ENCODE measurements at regions not wholly inside any gene's neighbourhood (a gene's known extent, or its start where the extent isn't known, plus 50 kb on each side); places are given as distances from the start of the nearest gene placed in this dataset.
"Not testable (repeated sequence)": the region's sequence is repeated elsewhere in the genome, so short reads cannot be mapped to it uniquely, and the experiment has no call there.

GRCh38 chr1:22210176-22210575, 67.3 kb upstream of the WNT4 start:
- DNase-seq = no peak
- Histone ChIP-seq H3K4me1 (no peaks in the 10 kb centered on the region), H3K4me3 (ENCODE audit: low read depth, low read length) (no peak overlapping the region), H3K27me3 (no peaks in the 10 kb centered on the region), H3K36me3 (no peaks in the 10 kb centered on the region), H3K9me3 (no peaks in the 10 kb centered on the region)
- TF ChIP-seq CTCF (IDR thresholded peaks at IDR 0.05; ENCODE audit: low read depth, low read length) = no peak

GRCh38 chr1:22210636-22211035, 67.7 kb upstream of the WNT4 start:
- H3K4me3 ChIP-seq (ENCODE audit: low read depth, low read length) = no peak overlapping the region
- H3K4me1 ChIP-seq = no peaks in the 10 kb centered on the region
- no peak for DNase-seq
- no peak for TF ChIP-seq CTCF (IDR thresholded peaks at IDR 0.05; ENCODE audit: low read depth, low read length)
- no peaks in the 10 kb centered on the region for H3K27me3 ChIP-seq
- H3K36me3 ChIP-seq = no peaks in the 10 kb centered on the region
- H3K9me3 ChIP-seq = no peaks in the 10 kb centered on the region

DNA sequence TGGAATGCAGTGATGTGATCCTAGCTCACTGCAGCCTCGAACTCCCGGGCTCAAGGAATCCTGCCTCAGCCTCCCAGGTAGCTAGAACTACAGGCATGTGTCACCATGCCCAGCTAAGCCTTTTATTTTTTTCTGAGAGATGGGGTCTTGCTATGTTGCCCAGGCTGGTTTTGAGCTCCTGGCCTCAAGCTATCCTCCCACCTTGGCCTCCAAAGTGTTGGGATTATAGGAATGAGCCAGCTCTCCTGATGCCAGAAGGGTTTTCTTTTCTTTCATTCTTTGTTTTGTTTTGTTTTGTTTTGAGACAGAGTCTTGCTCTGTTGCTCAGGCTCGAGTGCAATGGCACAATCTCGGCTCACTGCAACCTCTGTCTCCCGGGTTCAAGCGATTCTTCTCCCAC, 68.6 kb upstream of the WNT4 start:
- H3K27me3 ChIP-seq; H3K36me3 ChIP-seq; H3K9me3 ChIP-seq; H3K4me3 ChIP-seq (ENCODE audit: low read depth, low read length); H3K4me1 ChIP-seq; DNase-seq: not testable (repeated sequence)

- Histone ChIP-seq H3K4me1 (no peaks in the 10 kb centered on the region), H3K36me3 (no peaks in the 10 kb centered on the region), H3K27me3 (no peaks in the 10 kb centered on the region), H3K4me3 (ENCODE audit: low read depth, low read length) (no peak overlapping the region), H3K9me3 (no peaks in the 10 kb centered on the region)
- TF ChIP-seq CTCF (IDR thresholded peaks at IDR 0.05; ENCODE audit: low read depth, low read length) = no peak
- DNase-seq = no peak
Measured at GRCh38 chr1:22212400-22213233, 69.7 kb upstream of the WNT4 start.

DNA sequence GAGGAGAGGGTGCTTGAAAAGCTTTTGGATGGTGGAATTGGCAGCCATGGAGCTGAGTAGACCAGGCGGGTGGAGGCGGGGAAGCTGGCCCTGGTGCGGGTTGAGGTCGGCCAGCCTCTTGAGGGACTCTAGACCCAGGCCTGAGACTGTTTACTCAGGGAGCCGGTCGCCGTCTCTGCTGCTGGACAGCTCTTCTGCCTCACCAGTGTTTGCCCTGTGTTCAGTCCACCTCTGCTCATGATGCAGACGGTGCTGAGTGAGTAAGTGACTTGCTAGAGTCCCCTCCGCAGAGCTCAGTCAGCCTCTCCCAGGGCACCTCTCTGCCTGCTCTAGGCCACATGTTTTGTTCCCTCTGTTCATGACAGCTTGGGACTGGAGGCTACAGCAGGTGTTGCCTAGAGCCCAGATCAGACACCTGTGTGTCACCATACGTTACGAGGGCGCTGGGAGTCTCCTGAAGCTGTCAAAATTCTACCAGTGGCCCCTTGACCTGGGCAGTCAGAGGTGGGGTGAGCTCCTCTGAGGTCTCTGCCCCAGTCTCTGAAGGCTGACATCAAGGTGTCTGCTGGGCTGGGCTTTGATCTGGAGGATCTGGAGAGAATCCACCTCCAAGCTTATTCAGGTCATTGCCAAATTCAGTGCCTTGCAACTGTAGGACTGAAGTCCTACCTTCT, 73.5 kb upstream of the WNT4 start:
- Histone ChIP-seq H3K4me1 (no peaks in the 10 kb centered on the region), H3K36me3 (no peaks in the 10 kb centered on the region), H3K9me3 (no peaks in the 10 kb centered on the region), H3K4me3 (ENCODE audit: low read depth, low read length) (no peak overlapping the region), H3K27me3 (no peaks in the 10 kb centered on the region)
- DNase-seq = no peak
- TF ChIP-seq CTCF (IDR thresholded peaks at IDR 0.05; ENCODE audit: low read depth, low read length) = no peak

DNA sequence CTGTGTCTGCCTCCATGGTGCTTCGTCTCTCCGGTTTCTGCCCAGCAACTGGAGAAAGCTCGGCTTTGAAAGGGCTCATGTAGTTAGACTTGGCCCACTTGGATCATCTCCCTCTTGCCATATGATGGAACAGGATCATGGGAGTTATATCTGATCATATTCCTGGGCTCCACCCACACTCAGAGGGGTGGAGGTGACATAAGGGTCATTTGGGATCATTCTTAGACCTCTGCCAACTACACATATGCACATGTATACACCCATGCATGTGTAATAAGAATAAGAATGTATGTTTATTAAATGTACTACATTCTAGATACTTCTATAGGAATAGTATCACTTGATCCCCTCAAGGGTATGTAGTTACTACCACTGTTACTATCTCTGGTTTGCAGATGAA, 74.1 kb upstream of the WNT4 start:
- no peak for TF ChIP-seq CTCF (IDR thresholded peaks at IDR 0.05; ENCODE audit: low read depth, low read length)
- no peaks in the 10 kb centered on the region for H3K4me1 ChIP-seq
- H3K9me3 ChIP-seq = no peaks in the 10 kb centered on the region
- no peaks in the 10 kb centered on the region for H3K27me3 ChIP-seq
- H3K4me3 ChIP-seq (ENCODE audit: low read depth, low read length) = no peak overlapping the region
- H3K36me3 ChIP-seq = no peaks in the 10 kb centered on the region
- no peak for DNase-seq

All from BE2C (cell line).